H9 (cell line): ENCODE measurements at regions not wholly inside any gene's neighbourhood (a gene's known extent, or its start where the extent isn't known, plus 50 kb on each side); places are given as distances from the start of the nearest gene placed in this dataset.

ENCODE experiments used
- DNase-seq: peaks from one replicate; pipeline ENCODE4 v3.0.0-alpha.2; 2017
- H2AFZ ChIP-seq: one replicate; pipeline ENCODE4 v1.6.1; 2013; ENCODE audit warnings: mild to moderate bottlenecking, low read length, control low read depth, moderate library complexity
- H2AK5ac ChIP-seq: 2 replicates; pipeline ENCODE4 v1.6.1; 2013; ENCODE audit warnings: low read length, control low read depth, mixed read lengths; ENCODE audit not compliant: insufficient read length
- H2BK120ac ChIP-seq: one replicate; pipeline ENCODE4 v1.6.1; 2013; ENCODE audit warnings: low read depth, mild to moderate bottlenecking, low read length, control low read depth, inconsistent platforms; ENCODE audit not compliant: poor library complexity, severe bottlenecking
- H2BK12ac ChIP-seq: 2 replicates; pipeline ENCODE4 v1.6.1; 2013; ENCODE audit warnings: low read length, control low read depth, mixed read lengths, low read depth; ENCODE audit not compliant: insufficient read length
- H2BK15ac ChIP-seq: 2 replicates; pipeline ENCODE4 v1.6.1; 2013; ENCODE audit warnings: low read depth, low read length, control low read depth
- H2BK20ac ChIP-seq: one replicate; pipeline ENCODE4 v1.6.1; 2013; ENCODE audit warnings: low read depth, mild to moderate bottlenecking, low read length, control low read depth, inconsistent platforms; ENCODE audit not compliant: poor library complexity, severe bottlenecking
- H2BK5ac ChIP-seq: 2 replicates; pipeline ENCODE4 v1.6.1; 2013; ENCODE audit warnings: low read length, control low read depth, mixed read lengths; ENCODE audit not compliant: insufficient read length
- H3K14ac ChIP-seq: 2 replicates; pipeline ENCODE4 v1.6.1; 2013; ENCODE audit warnings: low read length, control low read depth; ENCODE audit not compliant: insufficient read depth
- H3K18ac ChIP-seq: 2 replicates; pipeline ENCODE4 v1.6.1; 2013; ENCODE audit warnings: low read depth, mild to moderate bottlenecking, mixed read lengths, low read length, control low read depth; ENCODE audit not compliant: insufficient read length
- H3K23ac ChIP-seq: 2 replicates; pipeline ENCODE4 v1.6.1; 2013; ENCODE audit warnings: low read length, control low read depth, mixed read lengths, low read depth; ENCODE audit not compliant: insufficient read length
- H3K23me2 ChIP-seq: 2 replicates; pipeline ENCODE4 v1.6.1; 2013; ENCODE audit warnings: low read depth, mild to moderate bottlenecking, mixed read lengths, low read length, control low read depth; ENCODE audit not compliant: insufficient read length, poor library complexity, severe bottlenecking
- H3K27ac ChIP-seq: 2 replicates; pipeline ENCODE4 v1.5.1; 2013; ENCODE audit warnings: low read length, control low read depth, mixed read lengths, low read depth; ENCODE audit not compliant: insufficient read length
- H3K27me3 ChIP-seq: 2 replicates; pipeline ENCODE4 v1.6.1; 2013; ENCODE audit warnings: low read length, control low read depth, inconsistent platforms; ENCODE audit not compliant: insufficient read depth
- H3K4ac ChIP-seq: 2 replicates; pipeline ENCODE4 v1.6.1; 2013; ENCODE audit warnings: low read depth, mild to moderate bottlenecking, control low read depth, inconsistent platforms, low read length, moderate library complexity
- H3K4me1 ChIP-seq: 2 replicates; pipeline ENCODE4 v1.6.1; 2013; ENCODE audit warnings: low read length, control low read depth, inconsistent platforms; ENCODE audit not compliant: insufficient read depth
- H3K4me2 ChIP-seq: 2 replicates; pipeline ENCODE4 v1.6.1; 2013; ENCODE audit warnings: low read length, control low read depth, mixed read lengths; ENCODE audit not compliant: insufficient read length, insufficient read depth
- H3K56ac ChIP-seq: 2 replicates; pipeline ENCODE4 v1.6.1; 2013; ENCODE audit warnings: low read depth, mild to moderate bottlenecking, mixed read lengths, low read length, control low read depth; ENCODE audit not compliant: insufficient read length
- H3K79me1 ChIP-seq: 2 replicates; pipeline ENCODE4 v1.6.1; 2013; ENCODE audit warnings: low read depth, mild to moderate bottlenecking, moderate library complexity, low read length, control low read depth, inconsistent platforms; ENCODE audit not compliant: insufficient read depth, poor library complexity, severe bottlenecking
- H3K79me2 ChIP-seq: 2 replicates; pipeline ENCODE4 v1.6.1; 2013; ENCODE audit warnings: low read length, control low read depth, inconsistent platforms; ENCODE audit not compliant: insufficient read depth
- H3K9ac ChIP-seq: 2 replicates; pipeline ENCODE4 v1.6.1; 2013; ENCODE audit warnings: low read length, control low read depth, mixed read lengths; ENCODE audit not compliant: insufficient read length; ENCODE audit errors: extremely low read depth
- H3K9me3 ChIP-seq: one replicate; pipeline ENCODE4 v1.6.1; 2013; ENCODE audit warnings: low read depth, low read length, inconsistent platforms; ENCODE audit not compliant: control insufficient read depth
- H3T11ph ChIP-seq: one replicate; pipeline ENCODE4 v1.6.1; 2013; ENCODE audit warnings: mild to moderate bottlenecking, low read length, control low read depth, inconsistent platforms
- H4K20me1 ChIP-seq: one replicate; pipeline ENCODE4 v1.6.1; 2013; ENCODE audit not compliant: control insufficient read depth, insufficient read length, insufficient read depth
- H4K5ac ChIP-seq: 2 replicates; pipeline ENCODE4 v1.6.1; 2013; ENCODE audit warnings: low read depth, mild to moderate bottlenecking, mixed read lengths, low read length, control low read depth; ENCODE audit not compliant: insufficient read length
- H4K8ac ChIP-seq: replicated peaks from 2 replicates; pipeline ENCODE4 v1.6.1; 2013; ENCODE audit warnings: low read length, control low read depth, mixed read lengths, low read depth; ENCODE audit not compliant: insufficient read length
- H4K91ac ChIP-seq: 2 replicates; pipeline ENCODE4 v1.6.1; 2013; ENCODE audit warnings: low read depth, mild to moderate bottlenecking, moderate library complexity, mixed read lengths, low read length, control low read depth; ENCODE audit not compliant: insufficient read length
- H3K27ac Mint-ChIP-seq, 3 experiments: 2 replicates in 2 of 3; 3 replicates in 1 of 3; pipeline ENCODE4 v1.8.0; 2020 to 2021; ENCODE audit warnings: mixed read lengths in 3 of 3, mild to moderate bottlenecking in 1 of 3, moderate library complexity in 1 of 3
- H3K27me3 Mint-ChIP-seq: 2 replicates; pipeline ENCODE4 v1.8.0; 2021; ENCODE audit warnings: low read depth, mild to moderate bottlenecking, moderate library complexity, mixed read lengths
- H3K36me3 Mint-ChIP-seq, 3 experiments: 2 replicates in 2 of 3; 3 replicates in 1 of 3; pipeline ENCODE4 v1.8.0; 2020 to 2021; ENCODE audit warnings: low read depth in 3 of 3, mixed read lengths in 3 of 3; ENCODE audit not compliant: insufficient read depth in 1 of 3
- H3K4me1 Mint-ChIP-seq, 2 experiments: 2 replicates each; pipeline ENCODE4 v1.8.0; 2020; ENCODE audit warnings: mixed read lengths in 2 of 2
- H3K4me3 Mint-ChIP-seq, 2 experiments: 2 replicates in 1 of 2; 3 replicates in 1 of 2; pipeline ENCODE4 v1.8.0; 2020 to 2021; ENCODE audit warnings: mild to moderate bottlenecking in 2 of 2, mixed read lengths in 2 of 2, moderate library complexity in 1 of 2
- H3K9me3 Mint-ChIP-seq, 2 experiments: 2 replicates in 1 of 2; 3 replicates in 1 of 2; pipeline ENCODE4 v1.8.0; 2020; ENCODE audit warnings: mild to moderate bottlenecking in 2 of 2, mixed read lengths in 2 of 2, moderate library complexity in 1 of 2
- WGBS: extraction: QIAGEN DNeasy Blood & Tissue Kit; methylation state at CpG from one replicate; pipeline ENCODE4 v1.1.7; 2013; ENCODE audit warnings: missing lambda C conversion rate, low lambda C conversion rate, mixed read lengths; ENCODE audit not compliant: insufficient read length; ENCODE audit errors: extremely low coverage; 5-methylcytosine and 5-hydroxymethylcytosine counted together
- TF ChIP-seq, protein P1 (sequence below): fragments of 200-600 bp; sonication (generic); conservative IDR thresholded peaks from 3 replicates; pipeline ENCODE4 v1.8.0; 2021; ENCODE audit warnings: antibody characterized with exemption, mild to moderate bottlenecking

DNA sequence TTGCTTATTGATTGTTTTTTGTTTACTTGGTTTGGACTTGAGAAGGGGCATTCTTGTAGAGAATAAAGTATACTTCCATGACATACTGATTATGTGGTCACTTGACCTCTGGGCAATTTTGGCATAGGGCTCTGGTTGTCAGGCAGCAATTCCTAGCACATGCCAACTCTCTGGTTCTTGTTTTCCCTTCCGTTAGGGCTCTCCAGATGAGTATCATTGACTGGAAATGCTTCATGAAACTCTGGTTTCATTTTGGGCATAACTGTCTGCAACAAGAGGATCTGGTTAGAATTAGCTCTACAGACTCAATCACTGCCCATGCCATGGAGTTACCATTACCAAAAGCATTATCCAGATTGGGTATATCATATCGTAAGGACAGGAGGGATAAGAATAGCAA, 1057.9 kb downstream of the FAT4 start:
- H3K27ac Mint-ChIP-seq: no peak overlapping the region; a peak in 1 of 7 replicates
- WGBS: no CpG with 5 or more reads among the region's 2 CpGs

More for the DNA sequence above, 1057.9 kb downstream of the FAT4 start:
- no peaks in the 10 kb centered on the region for H3K79me1 ChIP-seq
- H4K5ac ChIP-seq: no peak overlapping the region
- TF ChIP-seq, protein P1, sequence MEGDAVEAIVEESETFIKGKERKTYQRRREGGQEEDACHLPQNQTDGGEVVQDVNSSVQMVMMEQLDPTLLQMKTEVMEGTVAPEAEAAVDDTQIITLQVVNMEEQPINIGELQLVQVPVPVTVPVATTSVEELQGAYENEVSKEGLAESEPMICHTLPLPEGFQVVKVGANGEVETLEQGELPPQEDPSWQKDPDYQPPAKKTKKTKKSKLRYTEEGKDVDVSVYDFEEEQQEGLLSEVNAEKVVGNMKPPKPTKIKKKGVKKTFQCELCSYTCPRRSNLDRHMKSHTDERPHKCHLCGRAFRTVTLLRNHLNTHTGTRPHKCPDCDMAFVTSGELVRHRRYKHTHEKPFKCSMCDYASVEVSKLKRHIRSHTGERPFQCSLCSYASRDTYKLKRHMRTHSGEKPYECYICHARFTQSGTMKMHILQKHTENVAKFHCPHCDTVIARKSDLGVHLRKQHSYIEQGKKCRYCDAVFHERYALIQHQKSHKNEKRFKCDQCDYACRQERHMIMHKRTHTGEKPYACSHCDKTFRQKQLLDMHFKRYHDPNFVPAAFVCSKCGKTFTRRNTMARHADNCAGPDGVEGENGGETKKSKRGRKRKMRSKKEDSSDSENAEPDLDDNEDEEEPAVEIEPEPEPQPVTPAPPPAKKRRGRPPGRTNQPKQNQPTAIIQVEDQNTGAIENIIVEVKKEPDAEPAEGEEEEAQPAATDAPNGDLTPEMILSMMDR: no peak
- no peak overlapping the region for H3K27ac ChIP-seq
- Mint-ChIP-seq H3K4me3 (no peak overlapping the region), H3K4me1 (0 out of 4 replicates have a peak, but pooled peaks cover 0 to 2% of the 10 kb centered on the region in 2 experiments), H3K27me3 (no peaks in the 10 kb centered on the region), H3K9me3 (no peaks in the 10 kb centered on the region), H3K36me3 (no peaks in the 10 kb centered on the region)
- H3K4me1 ChIP-seq: no peaks in the 10 kb centered on the region
- no peak overlapping the region for H2BK120ac ChIP-seq
- H2BK20ac ChIP-seq: no peak overlapping the region
- no peak overlapping the region for H3K9ac ChIP-seq
- H3K18ac ChIP-seq: no peak overlapping the region
- H2BK12ac ChIP-seq: no peak overlapping the region
- H3K23me2 ChIP-seq: no peaks in the 10 kb centered on the region
- H3K4me2 ChIP-seq: no peak overlapping the region
- no peak overlapping the region for H2AFZ ChIP-seq
- H3K14ac ChIP-seq: no peak overlapping the region
- H3K23ac ChIP-seq: no peak overlapping the region
- no peak overlapping the region for H3T11ph ChIP-seq
- H3K27me3 ChIP-seq: no peaks in the 10 kb centered on the region
- H4K20me1 ChIP-seq: no peaks in the 10 kb centered on the region
- no peak for DNase-seq
- no peak overlapping the region for H2BK5ac ChIP-seq
- no peak overlapping the region for H3K56ac ChIP-seq
- no peaks in the 10 kb centered on the region for H3K9me3 ChIP-seq
- no peak overlapping the region for H2BK15ac ChIP-seq
- H2AK5ac ChIP-seq: no peak overlapping the region
- no peaks in the 10 kb centered on the region for H3K79me2 ChIP-seq
- no peak overlapping the region for H4K8ac ChIP-seq
- no peak overlapping the region for H4K91ac ChIP-seq
- H3K4ac ChIP-seq: no peak overlapping the region
